H1 (cell line): ENCODE measurements at regions not wholly inside any gene's neighbourhood (a gene's known extent, or its start where the extent isn't known, plus 50 kb on each side); places are given as distances from the start of the nearest gene placed in this dataset.

Source experiments
- CHD2 ChIP-seq: IDR thresholded peaks from 2 replicates; pipeline ENCODE4 v1.6.1; 2012; ENCODE audit warnings: low read length, improper control_type of control experiment
- GTF2F1 ChIP-seq: IDR thresholded peaks from 2 replicates; pipeline ENCODE4 v1.6.1; 2012; ENCODE audit warnings: low read depth, low read length, improper control_type of control experiment, borderline replicate concordance
- PHF8 ChIP-seq: fragments of 200-600 bp; sonication (generic); conservative IDR thresholded peaks from 2 replicates; pipeline ENCODE4 v1.7.1; 2012; ENCODE audit warnings: low read depth, mild to moderate bottlenecking, inconsistent platforms, low read length, moderate library complexity
- POLR2A ChIP-seq, 2 experiments: IDR thresholded peaks; 1 replicate in 1 of 2; 2 replicates in 1 of 2; pipeline ENCODE4 v1.6.1; 2011; ENCODE audit warnings: low read depth in 2 of 2, low read length in 2 of 2, mild to moderate bottlenecking in 2 of 2; ENCODE audit errors: control extremely low read depth in 1 of 2
- SP1 ChIP-seq: IDR thresholded peaks from 2 replicates; pipeline ENCODE4 v1.6.1; 2011; ENCODE audit warnings: low read depth, low read length
- SRF ChIP-seq: IDR thresholded peaks from 2 replicates; pipeline ENCODE4 v1.6.1; 2011; ENCODE audit warnings: mild to moderate bottlenecking, low read depth, low read length, moderate library complexity
- TCF12 ChIP-seq: IDR thresholded peaks from 2 replicates; pipeline ENCODE4 v1.6.1; 2011; ENCODE audit warnings: low read depth, mild to moderate bottlenecking, low read length
- TEAD4 ChIP-seq: IDR thresholded peaks from 2 replicates; pipeline ENCODE4 v1.6.1; 2012; ENCODE audit warnings: low read depth, low read length, inconsistent platforms, mixed read lengths
- TF ChIP-seq, protein P1 (sequence below), 3 experiments: IDR thresholded peaks; 1 replicate in 2 of 3; 2 replicates in 1 of 3; pipeline versions ENCODE4 v1.5.1 to v1.6.1; 2011; ENCODE audit warnings: low read length in 3 of 3, mild to moderate bottlenecking in 3 of 3, inconsistent platforms in 2 of 3, low read depth in 1 of 3, moderate library complexity in 1 of 3; ENCODE audit not compliant: insufficient read depth in 1 of 3; ENCODE audit errors: control extremely low read depth in 1 of 3
- TF ChIP-seq, protein P2 (sequence below): IDR thresholded peaks from 2 replicates; pipeline ENCODE4 v1.6.1; 2011; ENCODE audit warnings: low read length, improper control_type of control experiment

GRCh38 chr14:76268700-76269099 lies 107.2 kb upstream of the ESRRB start:
- TF ChIP-seq GTF2F1, result no peak
- TF ChIP-seq POLR2A (IDR thresholded peaks at IDR 0.05; ENCODE audit: control extremely low read depth in 1 of 2, low read depth in 2 of 2, low read length in 2 of 2), result no peak
- TF ChIP-seq, protein P1, sequence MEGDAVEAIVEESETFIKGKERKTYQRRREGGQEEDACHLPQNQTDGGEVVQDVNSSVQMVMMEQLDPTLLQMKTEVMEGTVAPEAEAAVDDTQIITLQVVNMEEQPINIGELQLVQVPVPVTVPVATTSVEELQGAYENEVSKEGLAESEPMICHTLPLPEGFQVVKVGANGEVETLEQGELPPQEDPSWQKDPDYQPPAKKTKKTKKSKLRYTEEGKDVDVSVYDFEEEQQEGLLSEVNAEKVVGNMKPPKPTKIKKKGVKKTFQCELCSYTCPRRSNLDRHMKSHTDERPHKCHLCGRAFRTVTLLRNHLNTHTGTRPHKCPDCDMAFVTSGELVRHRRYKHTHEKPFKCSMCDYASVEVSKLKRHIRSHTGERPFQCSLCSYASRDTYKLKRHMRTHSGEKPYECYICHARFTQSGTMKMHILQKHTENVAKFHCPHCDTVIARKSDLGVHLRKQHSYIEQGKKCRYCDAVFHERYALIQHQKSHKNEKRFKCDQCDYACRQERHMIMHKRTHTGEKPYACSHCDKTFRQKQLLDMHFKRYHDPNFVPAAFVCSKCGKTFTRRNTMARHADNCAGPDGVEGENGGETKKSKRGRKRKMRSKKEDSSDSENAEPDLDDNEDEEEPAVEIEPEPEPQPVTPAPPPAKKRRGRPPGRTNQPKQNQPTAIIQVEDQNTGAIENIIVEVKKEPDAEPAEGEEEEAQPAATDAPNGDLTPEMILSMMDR (IDR thresholded peaks at IDR 0.05; ENCODE audit: control extremely low read depth in 1 of 3, insufficient read depth in 1 of 3, low read depth in 1 of 3, low read length in 3 of 3), result no peak
- TF ChIP-seq TEAD4, result no peak
- no peak for TF ChIP-seq SRF
- TF ChIP-seq PHF8, result no peak
- TF ChIP-seq CHD2, result no peak
- no peak for TF ChIP-seq TCF12
- TF ChIP-seq, protein P2, sequence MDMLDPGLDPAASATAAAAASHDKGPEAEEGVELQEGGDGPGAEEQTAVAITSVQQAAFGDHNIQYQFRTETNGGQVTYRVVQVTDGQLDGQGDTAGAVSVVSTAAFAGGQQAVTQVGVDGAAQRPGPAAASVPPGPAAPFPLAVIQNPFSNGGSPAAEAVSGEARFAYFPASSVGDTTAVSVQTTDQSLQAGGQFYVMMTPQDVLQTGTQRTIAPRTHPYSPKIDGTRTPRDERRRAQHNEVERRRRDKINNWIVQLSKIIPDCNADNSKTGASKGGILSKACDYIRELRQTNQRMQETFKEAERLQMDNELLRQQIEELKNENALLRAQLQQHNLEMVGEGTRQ, result no peak
- no peak for TF ChIP-seq SP1
